GM23338 (cell line): ENCODE measurements at regions not wholly inside any gene's neighbourhood (a gene's known extent, or its start where the extent isn't known, plus 50 kb on each side); places are given as distances from the start of the nearest gene placed in this dataset.

ENCODE experiments used
- ATAC-seq: fragments of 200-7000 bp; cut with Tn5 transposase; 3 replicates; pipeline ENCODE4 v1.9.1; 2020
- DNase-seq: peaks from one replicate; pipeline ENCODE4 v3.0.0-alpha.2; 2015; ENCODE audit warnings: low spot score
- H2AFZ ChIP-seq: fragments of 200-600 bp; sonication (generic); 2 replicates; pipeline ENCODE4 v1.8.0; 2016; ENCODE audit warnings: antibody characterized with exemption, mild to moderate bottlenecking, moderate library complexity
- H3F3A ChIP-seq: fragments of 200-600 bp; sonication (generic); replicated peaks from 2 replicates; pipeline ENCODE4 v1.8.0; 2017; ENCODE audit warnings: antibody characterized with exemption, mixed run types, low read depth
- H3K27ac ChIP-seq: fragments of 200-600 bp; sonication (generic); 2 replicates; pipeline ENCODE4 v1.6.1; 2016; ENCODE audit warnings: low read depth
- H3K27me3 ChIP-seq: fragments of 200-600 bp; sonication (generic); 2 replicates; pipeline ENCODE4 v1.8.0; 2016; ENCODE audit warnings: mild to moderate bottlenecking, mixed run types, moderate library complexity; ENCODE audit not compliant: insufficient read depth
- H3K36me3 ChIP-seq: fragments of 200-600 bp; sonication (generic); 2 replicates; pipeline ENCODE4 v1.8.0; 2016; ENCODE audit warnings: mild to moderate bottlenecking; ENCODE audit not compliant: insufficient read depth
- H3K4me1 ChIP-seq: fragments of 200-600 bp; sonication (generic); 2 replicates; pipeline ENCODE4 v1.8.0; 2016; ENCODE audit warnings: mild to moderate bottlenecking, moderate library complexity; ENCODE audit not compliant: insufficient read depth
- H3K4me2 ChIP-seq: fragments of 200-600 bp; sonication (generic); 2 replicates; pipeline ENCODE4 v1.7.1; 2017; ENCODE audit warnings: mixed run types
- H3K4me3 ChIP-seq: fragments of 200-600 bp; sonication (generic); 2 replicates; pipeline ENCODE4 v1.6.1; 2016; ENCODE audit warnings: mixed run types
- H3K79me2 ChIP-seq: fragments of 200-600 bp; sonication (generic); replicated peaks from 2 replicates; pipeline ENCODE4 v1.8.0; 2017; ENCODE audit warnings: mild to moderate bottlenecking; ENCODE audit not compliant: insufficient read depth
- H3K9me2 ChIP-seq: fragments of 200-600 bp; sonication (generic); 2 replicates; pipeline ENCODE4 v1.8.0; 2017; ENCODE audit not compliant: insufficient read depth
- H4K20me1 ChIP-seq: fragments of 200-600 bp; sonication (generic); replicated peaks from 2 replicates; pipeline ENCODE4 v1.8.0; 2017; ENCODE audit warnings: mild to moderate bottlenecking; ENCODE audit not compliant: insufficient read depth
- H3K27ac Mint-ChIP-seq: 2 replicates; pipeline ENCODE4 v1.8.0; 2020; ENCODE audit warnings: inconsistent platforms, mild to moderate bottlenecking, moderate library complexity, mixed read lengths
- H3K27me3 Mint-ChIP-seq: 3 replicates; pipeline ENCODE4 v1.8.0; 2022; ENCODE audit warnings: low read depth, mild to moderate bottlenecking, moderate library complexity, mixed read lengths, inconsistent platforms; ENCODE audit not compliant: insufficient read depth, poor library complexity
- H3K36me3 Mint-ChIP-seq: 3 replicates; pipeline ENCODE4 v1.8.0; 2021; ENCODE audit warnings: low read depth, mild to moderate bottlenecking, inconsistent platforms, moderate library complexity, mixed read lengths
- H3K4me1 Mint-ChIP-seq: 3 replicates; pipeline ENCODE4 v1.8.0; 2020; ENCODE audit warnings: mild to moderate bottlenecking, inconsistent platforms, mixed read lengths
- H3K4me3 Mint-ChIP-seq: 3 replicates; pipeline ENCODE4 v1.8.0; 2021; ENCODE audit warnings: moderate library complexity, mild to moderate bottlenecking, inconsistent platforms, mixed read lengths
- H3K9me3 Mint-ChIP-seq: 3 replicates; pipeline ENCODE4 v1.8.0; 2020; ENCODE audit warnings: moderate library complexity, mild to moderate bottlenecking, inconsistent platforms, mixed read lengths
- CREB1 ChIP-seq: fragments of 250-450 bp; sonication (Bioruptor Pico); IDR thresholded peaks from 2 replicates; pipeline ENCODE4 v1.5.0; 2020; ENCODE audit warnings: low read depth, mild to moderate bottlenecking, moderate library complexity
- EZH2 ChIP-seq: fragments of 200-600 bp; sonication (generic); IDR thresholded peaks from one replicate; pipeline ENCODE4 v1.8.0; 2017; ENCODE audit warnings: antibody characterized with exemption, mild to moderate bottlenecking, low read depth; ENCODE audit not compliant: unreplicated experiment
- EZH2phosphoT487 ChIP-seq: fragments of 200-600 bp; sonication (generic); IDR thresholded peaks from one replicate; pipeline ENCODE4 v1.8.1; 2018; ENCODE audit warnings: antibody characterized with exemption; ENCODE audit not compliant: unreplicated experiment
- JUNB ChIP-seq: IDR thresholded peaks from one replicate; pipeline ENCODE4 v1.6.1; 2016; ENCODE audit warnings: antibody characterized with exemption; ENCODE audit not compliant: unreplicated experiment
- NANOG ChIP-seq: IDR thresholded peaks from 2 replicates; pipeline ENCODE4 v1.6.1; 2016; ENCODE audit warnings: antibody characterized with exemption, borderline replicate concordance
- POLR2AphosphoS5 ChIP-seq: IDR thresholded peaks from 2 replicates; pipeline ENCODE4 v1.6.1; 2016; ENCODE audit warnings: antibody characterized with exemption, low read depth
- STAT1 ChIP-seq: IDR thresholded peaks from one replicate; pipeline ENCODE4 v1.6.1; 2016; ENCODE audit warnings: antibody characterized with exemption; ENCODE audit not compliant: unreplicated experiment
- ZNF114 ChIP-seq: fragments of 250-450 bp; sonication (Bioruptor Pico); IDR thresholded peaks from 2 replicates; pipeline ENCODE4 v1.5.0; 2020; ENCODE audit warnings: mild to moderate bottlenecking, moderate library complexity
- ZNF331 ChIP-seq: fragments of 250-450 bp; sonication (Bioruptor Pico); IDR thresholded peaks from 2 replicates; pipeline ENCODE4 v1.5.0; 2020; ENCODE audit warnings: low read depth, mild to moderate bottlenecking, moderate library complexity
- TF ChIP-seq, protein P1 (sequence below): fragments of 250-450 bp; sonication (Bioruptor Pico); IDR thresholded peaks from 2 replicates; pipeline ENCODE4 v1.5.0; 2020; ENCODE audit warnings: mild to moderate bottlenecking, moderate library complexity
- TF ChIP-seq, protein P2 (sequence below), 2 experiments: fragments of 200-600 bp in 1 of 2; sonication (generic) in 1 of 2; conservative IDR thresholded peaks; 2 replicates each; pipeline versions ENCODE4 v1.5.1 to v1.6.1; 2016 to 2017; ENCODE audit warnings: antibody characterized with exemption in 2 of 2, low read depth in 2 of 2, mild to moderate bottlenecking in 2 of 2, moderate library complexity in 1 of 2
- TF ChIP-seq, protein P3 (sequence below): IDR thresholded peaks from 2 replicates; pipeline ENCODE4 v1.6.1; 2016; ENCODE audit warnings: antibody characterized with exemption
- TF ChIP-seq, protein P4 (sequence below): IDR thresholded peaks from one replicate; pipeline ENCODE4 v1.6.1; 2018; ENCODE audit warnings: antibody characterized with exemption; ENCODE audit not compliant: unreplicated experiment

DNA sequence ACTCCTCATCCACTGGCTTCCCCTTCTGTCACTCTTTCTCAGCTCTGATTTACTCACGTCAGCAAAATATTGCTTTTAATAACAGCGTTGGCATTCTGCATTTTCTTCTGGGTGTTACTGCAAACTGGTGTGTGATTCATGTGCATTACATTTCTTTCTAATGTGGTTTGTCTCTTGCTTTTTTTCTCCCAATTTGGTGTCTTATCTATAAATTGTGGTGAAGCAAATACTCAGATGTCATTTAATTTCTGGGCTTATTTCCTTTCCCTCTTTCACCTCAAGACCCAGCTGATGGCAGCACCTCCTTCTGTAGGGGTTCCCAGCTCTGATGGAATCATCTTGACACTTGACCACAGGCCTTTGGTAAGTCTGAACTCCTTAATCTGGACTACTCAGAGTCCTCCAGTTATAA, 180.7 kb upstream of the ZNF618 start:
- Mint-ChIP-seq H3K27me3 (peaks cover 15% of the 10 kb centered on the region), H3K36me3 (0 out of 3 replicates have a peak, but pooled peaks cover 2% of the 10 kb centered on the region), H3K9me3 (0 out of 3 replicates have a peak, but pooled peaks cover 3% of the 10 kb centered on the region), H3K4me3 (no peak overlapping the region), H3K4me1 (no peaks in the 10 kb centered on the region; the same call in 2 of the 3 replicates), H3K27ac (no peak overlapping the region)
- DNase-seq (no peak), ATAC-seq (no peak)
- no peak overlapping the region for H3K4me3 ChIP-seq
- H2AFZ ChIP-seq = no peak overlapping the region
- no peaks in the 10 kb centered on the region for H3K36me3 ChIP-seq
- TF ChIP-seq STAT1 (no peak), ZNF331 (CRISPR knock-in tag) (no peak), JUNB (no peak), POLR2AphosphoS5 (no peak), EZH2phosphoT487 (no peak), EZH2 (no peak), CREB1 (CRISPR knock-in tag) (no peak), ZNF114 (CRISPR knock-in tag) (no peak), NANOG (no peak)
- TF ChIP-seq, protein P1, sequence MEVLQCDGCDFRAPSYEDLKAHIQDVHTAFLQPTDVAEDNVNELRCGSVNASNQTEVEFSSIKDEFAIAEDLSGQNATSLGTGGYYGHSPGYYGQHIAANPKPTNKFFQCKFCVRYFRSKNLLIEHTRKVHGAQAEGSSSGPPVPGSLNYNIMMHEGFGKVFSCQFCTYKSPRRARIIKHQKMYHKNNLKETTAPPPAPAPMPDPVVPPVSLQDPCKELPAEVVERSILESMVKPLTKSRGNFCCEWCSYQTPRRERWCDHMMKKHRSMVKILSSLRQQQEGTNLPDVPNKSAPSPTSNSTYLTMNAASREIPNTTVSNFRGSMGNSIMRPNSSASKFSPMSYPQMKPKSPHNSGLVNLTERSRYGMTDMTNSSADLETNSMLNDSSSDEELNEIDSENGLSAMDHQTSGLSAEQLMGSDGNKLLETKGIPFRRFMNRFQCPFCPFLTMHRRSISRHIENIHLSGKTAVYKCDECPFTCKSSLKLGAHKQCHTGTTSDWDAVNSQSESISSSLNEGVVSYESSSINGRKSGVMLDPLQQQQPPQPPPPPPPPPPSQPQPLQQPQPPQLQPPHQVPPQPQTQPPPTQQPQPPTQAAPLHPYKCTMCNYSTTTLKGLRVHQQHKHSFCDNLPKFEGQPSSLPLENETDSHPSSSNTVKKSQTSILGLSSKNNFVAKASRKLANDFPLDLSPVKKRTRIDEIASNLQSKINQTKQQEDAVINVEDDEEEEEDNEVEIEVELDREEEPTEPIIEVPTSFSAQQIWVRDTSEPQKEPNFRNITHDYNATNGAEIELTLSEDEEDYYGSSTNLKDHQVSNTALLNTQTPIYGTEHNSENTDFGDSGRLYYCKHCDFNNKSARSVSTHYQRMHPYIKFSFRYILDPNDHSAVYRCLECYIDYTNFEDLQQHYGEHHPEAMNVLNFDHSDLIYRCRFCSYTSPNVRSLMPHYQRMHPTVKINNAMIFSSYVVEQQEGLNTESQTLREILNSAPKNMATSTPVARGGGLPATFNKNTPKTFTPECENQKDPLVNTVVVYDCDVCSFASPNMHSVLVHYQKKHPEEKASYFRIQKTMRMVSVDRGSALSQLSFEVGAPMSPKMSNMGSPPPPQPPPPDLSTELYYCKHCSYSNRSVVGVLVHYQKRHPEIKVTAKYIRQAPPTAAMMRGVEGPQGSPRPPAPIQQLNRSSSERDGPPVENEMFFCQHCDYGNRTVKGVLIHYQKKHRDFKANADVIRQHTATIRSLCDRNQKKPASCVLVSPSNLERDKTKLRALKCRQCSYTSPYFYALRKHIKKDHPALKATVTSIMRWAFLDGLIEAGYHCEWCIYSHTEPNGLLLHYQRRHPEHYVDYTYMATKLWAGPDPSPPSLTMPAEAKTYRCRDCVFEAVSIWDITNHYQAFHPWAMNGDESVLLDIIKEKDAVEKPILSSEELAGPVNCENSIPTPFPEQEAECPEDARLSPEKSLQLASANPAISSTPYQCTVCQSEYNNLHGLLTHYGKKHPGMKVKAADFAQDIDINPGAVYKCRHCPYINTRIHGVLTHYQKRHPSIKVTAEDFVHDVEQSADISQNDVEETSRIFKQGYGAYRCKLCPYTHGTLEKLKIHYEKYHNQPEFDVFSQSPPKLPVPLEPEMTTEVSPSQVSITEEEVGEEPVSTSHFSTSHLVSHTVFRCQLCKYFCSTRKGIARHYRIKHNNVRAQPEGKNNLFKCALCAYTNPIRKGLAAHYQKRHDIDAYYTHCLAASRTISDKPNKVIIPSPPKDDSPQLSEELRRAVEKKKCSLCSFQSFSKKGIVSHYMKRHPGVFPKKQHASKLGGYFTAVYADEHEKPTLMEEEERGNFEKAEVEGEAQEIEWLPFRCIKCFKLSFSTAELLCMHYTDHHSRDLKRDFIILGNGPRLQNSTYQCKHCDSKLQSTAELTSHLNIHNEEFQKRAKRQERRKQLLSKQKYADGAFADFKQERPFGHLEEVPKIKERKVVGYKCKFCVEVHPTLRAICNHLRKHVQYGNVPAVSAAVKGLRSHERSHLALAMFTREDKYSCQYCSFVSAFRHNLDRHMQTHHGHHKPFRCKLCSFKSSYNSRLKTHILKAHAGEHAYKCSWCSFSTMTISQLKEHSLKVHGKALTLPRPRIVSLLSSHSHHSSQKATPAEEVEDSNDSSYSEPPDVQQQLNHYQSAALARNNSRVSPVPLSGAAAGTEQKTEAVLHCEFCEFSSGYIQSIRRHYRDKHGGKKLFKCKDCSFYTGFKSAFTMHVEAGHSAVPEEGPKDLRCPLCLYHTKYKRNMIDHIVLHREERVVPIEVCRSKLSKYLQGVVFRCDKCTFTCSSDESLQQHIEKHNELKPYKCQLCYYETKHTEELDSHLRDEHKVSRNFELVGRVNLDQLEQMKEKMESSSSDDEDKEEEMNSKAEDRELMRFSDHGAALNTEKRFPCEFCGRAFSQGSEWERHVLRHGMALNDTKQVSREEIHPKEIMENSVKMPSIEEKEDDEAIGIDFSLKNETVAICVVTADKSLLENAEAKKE = no peak
- TF ChIP-seq, protein P2, sequence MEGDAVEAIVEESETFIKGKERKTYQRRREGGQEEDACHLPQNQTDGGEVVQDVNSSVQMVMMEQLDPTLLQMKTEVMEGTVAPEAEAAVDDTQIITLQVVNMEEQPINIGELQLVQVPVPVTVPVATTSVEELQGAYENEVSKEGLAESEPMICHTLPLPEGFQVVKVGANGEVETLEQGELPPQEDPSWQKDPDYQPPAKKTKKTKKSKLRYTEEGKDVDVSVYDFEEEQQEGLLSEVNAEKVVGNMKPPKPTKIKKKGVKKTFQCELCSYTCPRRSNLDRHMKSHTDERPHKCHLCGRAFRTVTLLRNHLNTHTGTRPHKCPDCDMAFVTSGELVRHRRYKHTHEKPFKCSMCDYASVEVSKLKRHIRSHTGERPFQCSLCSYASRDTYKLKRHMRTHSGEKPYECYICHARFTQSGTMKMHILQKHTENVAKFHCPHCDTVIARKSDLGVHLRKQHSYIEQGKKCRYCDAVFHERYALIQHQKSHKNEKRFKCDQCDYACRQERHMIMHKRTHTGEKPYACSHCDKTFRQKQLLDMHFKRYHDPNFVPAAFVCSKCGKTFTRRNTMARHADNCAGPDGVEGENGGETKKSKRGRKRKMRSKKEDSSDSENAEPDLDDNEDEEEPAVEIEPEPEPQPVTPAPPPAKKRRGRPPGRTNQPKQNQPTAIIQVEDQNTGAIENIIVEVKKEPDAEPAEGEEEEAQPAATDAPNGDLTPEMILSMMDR (conservative IDR thresholded peaks at IDR 0.05; ENCODE audit: low read depth in 2 of 2) = no peak
- TF ChIP-seq, protein P3, sequence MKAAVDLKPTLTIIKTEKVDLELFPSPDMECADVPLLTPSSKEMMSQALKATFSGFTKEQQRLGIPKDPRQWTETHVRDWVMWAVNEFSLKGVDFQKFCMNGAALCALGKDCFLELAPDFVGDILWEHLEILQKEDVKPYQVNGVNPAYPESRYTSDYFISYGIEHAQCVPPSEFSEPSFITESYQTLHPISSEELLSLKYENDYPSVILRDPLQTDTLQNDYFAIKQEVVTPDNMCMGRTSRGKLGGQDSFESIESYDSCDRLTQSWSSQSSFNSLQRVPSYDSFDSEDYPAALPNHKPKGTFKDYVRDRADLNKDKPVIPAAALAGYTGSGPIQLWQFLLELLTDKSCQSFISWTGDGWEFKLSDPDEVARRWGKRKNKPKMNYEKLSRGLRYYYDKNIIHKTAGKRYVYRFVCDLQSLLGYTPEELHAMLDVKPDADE = no peak
- TF ChIP-seq, protein P4, sequence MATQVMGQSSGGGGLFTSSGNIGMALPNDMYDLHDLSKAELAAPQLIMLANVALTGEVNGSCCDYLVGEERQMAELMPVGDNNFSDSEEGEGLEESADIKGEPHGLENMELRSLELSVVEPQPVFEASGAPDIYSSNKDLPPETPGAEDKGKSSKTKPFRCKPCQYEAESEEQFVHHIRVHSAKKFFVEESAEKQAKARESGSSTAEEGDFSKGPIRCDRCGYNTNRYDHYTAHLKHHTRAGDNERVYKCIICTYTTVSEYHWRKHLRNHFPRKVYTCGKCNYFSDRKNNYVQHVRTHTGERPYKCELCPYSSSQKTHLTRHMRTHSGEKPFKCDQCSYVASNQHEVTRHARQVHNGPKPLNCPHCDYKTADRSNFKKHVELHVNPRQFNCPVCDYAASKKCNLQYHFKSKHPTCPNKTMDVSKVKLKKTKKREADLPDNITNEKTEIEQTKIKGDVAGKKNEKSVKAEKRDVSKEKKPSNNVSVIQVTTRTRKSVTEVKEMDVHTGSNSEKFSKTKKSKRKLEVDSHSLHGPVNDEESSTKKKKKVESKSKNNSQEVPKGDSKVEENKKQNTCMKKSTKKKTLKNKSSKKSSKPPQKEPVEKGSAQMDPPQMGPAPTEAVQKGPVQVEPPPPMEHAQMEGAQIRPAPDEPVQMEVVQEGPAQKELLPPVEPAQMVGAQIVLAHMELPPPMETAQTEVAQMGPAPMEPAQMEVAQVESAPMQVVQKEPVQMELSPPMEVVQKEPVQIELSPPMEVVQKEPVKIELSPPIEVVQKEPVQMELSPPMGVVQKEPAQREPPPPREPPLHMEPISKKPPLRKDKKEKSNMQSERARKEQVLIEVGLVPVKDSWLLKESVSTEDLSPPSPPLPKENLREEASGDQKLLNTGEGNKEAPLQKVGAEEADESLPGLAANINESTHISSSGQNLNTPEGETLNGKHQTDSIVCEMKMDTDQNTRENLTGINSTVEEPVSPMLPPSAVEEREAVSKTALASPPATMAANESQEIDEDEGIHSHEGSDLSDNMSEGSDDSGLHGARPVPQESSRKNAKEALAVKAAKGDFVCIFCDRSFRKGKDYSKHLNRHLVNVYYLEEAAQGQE = no peak
- H3K4me1 ChIP-seq = peaks cover 4% of the 10 kb centered on the region; the same call in 1 of the 2 replicates
- H3F3A ChIP-seq = no peaks in the 10 kb centered on the region
- H3K9me2 ChIP-seq = no peaks in the 10 kb centered on the region
- no peaks in the 10 kb centered on the region for H3K79me2 ChIP-seq
- H4K20me1 ChIP-seq = no peaks in the 10 kb centered on the region
- no peaks in the 10 kb centered on the region for H3K27me3 ChIP-seq
- no peak overlapping the region for H3K4me2 ChIP-seq
- no peak overlapping the region for H3K27ac ChIP-seq
